ENCODE measurements at regions not wholly inside any gene's neighbourhood (a gene's known extent, or its start where the extent isn't known, plus 50 kb on each side); places are given as distances from the start of the nearest gene placed in this dataset.
"Not testable (repeated sequence)": the region's sequence is repeated elsewhere in the genome, so short reads cannot be mapped to it uniquely, and the experiment has no call there.

DNA sequence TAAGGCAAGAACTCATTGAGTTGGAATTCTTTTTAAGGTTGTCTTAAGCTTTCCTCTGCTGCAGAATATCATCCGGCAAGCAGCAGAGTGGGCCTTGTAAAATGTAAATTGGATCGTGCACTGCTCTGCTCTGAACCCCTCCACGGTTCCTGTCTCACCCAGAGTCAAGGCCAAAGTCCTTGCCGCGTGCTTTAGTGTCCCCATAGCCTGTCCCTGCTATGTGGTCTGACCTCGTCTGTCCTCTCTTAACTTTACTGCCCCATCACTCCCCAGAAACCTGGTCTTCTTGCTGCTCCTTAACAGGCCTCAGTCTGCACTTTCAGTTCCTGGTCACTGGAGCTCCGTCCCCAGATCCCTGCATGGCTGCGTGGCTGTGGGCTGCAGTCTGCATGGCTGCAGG lies 121.6 kb upstream of the SDK1 start:
- Histone ChIP-seq H3K36me3 (ENCODE audit: insufficient read depth, low read length) (no peaks in the 10 kb centered on the region), H3K27ac (ENCODE audit: low read depth, low read length) (no peak overlapping the region), H3K27me3 (ENCODE audit: insufficient read depth, low read length) (peaks cover 2% of the 10 kb centered on the region), H3K79me2 (ENCODE audit: insufficient read depth, low read length) (no peaks in the 10 kb centered on the region), H3K4me2 (ENCODE audit: low read length) (no peak overlapping the region), H4K20me1 (ENCODE audit: insufficient read depth, low read length) (no peaks in the 10 kb centered on the region), H3K9me3 (ENCODE audit: insufficient read depth, low read depth, low read length) (no peaks in the 10 kb centered on the region), H3K4me1 (ENCODE audit: insufficient read depth, low read length) (no peaks in the 10 kb centered on the region), H2AFZ (ENCODE audit: low read depth, low read length) (no peak overlapping the region), H3K9ac (ENCODE audit: low read length) (no peak overlapping the region), H3K4me3 (ENCODE audit: insufficient read depth, low read depth, low read length) (no peak overlapping the region)
- TF ChIP-seq CTCF (IDR thresholded peaks at IDR 0.05; ENCODE audit: insufficient read depth, low read depth, low read length) (no peak), EZH2 (IDR thresholded peaks at IDR 0.05; ENCODE audit: insufficient read depth, low read length) (no peak)
- no peak for DNase-seq (ENCODE audit: low read depth)
- Mint-ChIP-seq H3K27me3 (ENCODE audit: low read depth, unreplicated experiment) (peaks cover 29% of the 10 kb centered on the region), H3K36me3 (ENCODE audit: low read depth, unreplicated experiment) (no peaks in the 10 kb centered on the region), H3K9me3 (ENCODE audit: unreplicated experiment) (peaks cover 3% of the 10 kb centered on the region), H3K27ac (ENCODE audit: unreplicated experiment) (no peak overlapping the region), H3K4me3 (ENCODE audit: unreplicated experiment) (no peak overlapping the region), H3K4me1 (ENCODE audit: low read depth, unreplicated experiment) (no peaks in the 10 kb centered on the region)
- FAIRE-seq: no peak

DNA sequence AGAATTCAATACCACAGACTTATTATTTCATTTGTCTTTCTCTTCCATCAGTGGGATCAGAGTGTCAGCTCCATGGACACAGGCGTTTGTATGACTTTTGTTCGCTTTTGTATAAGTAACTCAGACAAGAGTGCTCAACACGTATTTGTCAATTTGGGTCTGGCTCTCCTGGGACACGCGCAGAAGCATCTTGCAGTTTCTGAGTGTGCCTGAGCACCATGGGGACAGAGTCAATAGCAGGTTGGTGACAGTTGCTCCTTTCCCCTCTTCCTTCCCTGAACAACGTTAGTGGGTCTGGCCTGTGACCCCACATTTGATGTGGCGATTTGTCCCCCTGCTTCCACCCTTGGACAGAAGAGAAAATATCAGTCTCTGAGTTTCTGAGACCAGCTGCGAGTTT lies 120.4 kb upstream of the SDK1 start:
- Mint-ChIP-seq H3K9me3 (ENCODE audit: unreplicated experiment) (peaks cover 3% of the 10 kb centered on the region), H3K4me3 (ENCODE audit: unreplicated experiment) (no peak overlapping the region), H3K36me3 (ENCODE audit: low read depth, unreplicated experiment) (no peaks in the 10 kb centered on the region), H3K27ac (ENCODE audit: unreplicated experiment) (no peak overlapping the region), H3K4me1 (ENCODE audit: low read depth, unreplicated experiment) (no peaks in the 10 kb centered on the region), H3K27me3 (ENCODE audit: low read depth, unreplicated experiment) (peaks cover 23% of the 10 kb centered on the region)
- no peaks in the 10 kb centered on the region for H3K79me2 ChIP-seq (ENCODE audit: insufficient read depth, low read length)
- no peaks in the 10 kb centered on the region for H3K4me1 ChIP-seq (ENCODE audit: insufficient read depth, low read length)
- DNase-seq (ENCODE audit: low read depth) (no peak), FAIRE-seq (no peak)
- no peak overlapping the region for H3K4me3 ChIP-seq (ENCODE audit: insufficient read depth, low read depth, low read length)
- no peak overlapping the region for H3K27ac ChIP-seq (ENCODE audit: low read depth, low read length)
- no peak overlapping the region for H3K9ac ChIP-seq (ENCODE audit: low read length)
- no peaks in the 10 kb centered on the region for H3K9me3 ChIP-seq (ENCODE audit: insufficient read depth, low read depth, low read length)
- no peaks in the 10 kb centered on the region for H3K36me3 ChIP-seq (ENCODE audit: insufficient read depth, low read length)
- no peak for TF ChIP-seq EZH2 (IDR thresholded peaks at IDR 0.05; ENCODE audit: insufficient read depth, low read length)
- no peak for TF ChIP-seq CTCF (IDR thresholded peaks at IDR 0.05; ENCODE audit: insufficient read depth, low read depth, low read length)
- no peaks in the 10 kb centered on the region for H4K20me1 ChIP-seq (ENCODE audit: insufficient read depth, low read length)
- H3K27me3 ChIP-seq (ENCODE audit: insufficient read depth, low read length): peaks cover 2% of the 10 kb centered on the region
- no peak overlapping the region for H3K4me2 ChIP-seq (ENCODE audit: low read length)
- H2AFZ ChIP-seq (ENCODE audit: low read depth, low read length): no peak overlapping the region

DNA sequence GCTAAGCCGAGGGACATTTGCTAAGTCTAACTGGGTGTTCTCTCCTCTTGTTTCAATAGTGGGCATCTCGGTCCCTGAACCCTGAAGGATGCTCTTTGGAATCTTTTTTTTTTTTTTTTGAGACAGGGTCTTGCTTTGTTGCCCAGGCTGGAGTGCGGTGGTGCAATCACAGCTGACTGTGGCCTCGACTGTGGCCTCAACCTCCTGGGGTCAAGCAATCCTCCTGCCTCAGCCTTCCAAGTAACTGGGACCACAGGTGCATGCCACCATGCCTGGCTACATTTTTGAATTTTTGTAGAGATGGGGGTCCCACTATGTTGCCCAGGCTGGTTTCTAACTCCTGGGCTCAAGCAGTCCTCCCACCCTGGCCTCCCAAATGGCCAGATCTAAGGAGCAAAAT lies 119.0 kb upstream of the SDK1 start:
- DNase-seq (ENCODE audit: low read depth); H3K4me3 Mint-ChIP-seq (ENCODE audit: unreplicated experiment); H3K9ac ChIP-seq (ENCODE audit: low read length); H3K27ac Mint-ChIP-seq (ENCODE audit: unreplicated experiment); H4K20me1 ChIP-seq (ENCODE audit: insufficient read depth, low read length); FAIRE-seq; H3K9me3 ChIP-seq (ENCODE audit: insufficient read depth, low read depth, low read length); H3K27me3 ChIP-seq (ENCODE audit: insufficient read depth, low read length); H3K27ac ChIP-seq (ENCODE audit: low read depth, low read length); H3K4me2 ChIP-seq (ENCODE audit: low read length); H3K9me3 Mint-ChIP-seq (ENCODE audit: unreplicated experiment); H3K4me1 ChIP-seq (ENCODE audit: insufficient read depth, low read length); H3K4me3 ChIP-seq (ENCODE audit: insufficient read depth, low read depth, low read length); H3K36me3 Mint-ChIP-seq (ENCODE audit: low read depth, unreplicated experiment); H3K79me2 ChIP-seq (ENCODE audit: insufficient read depth, low read length); H3K36me3 ChIP-seq (ENCODE audit: insufficient read depth, low read length); H3K4me1 Mint-ChIP-seq (ENCODE audit: low read depth, unreplicated experiment); H2AFZ ChIP-seq (ENCODE audit: low read depth, low read length): not testable (repeated sequence)
- H3K27me3 Mint-ChIP-seq (ENCODE audit: low read depth, unreplicated experiment): peaks cover 19% of the 10 kb centered on the region

Data from astrocyte (in vitro differentiated cells and primary cell).